ENCODE measurements at regions not wholly inside any gene's neighbourhood (a gene's known extent, or its start where the extent isn't known, plus 50 kb on each side); places are given as distances from the start of the nearest gene placed in this dataset.

DNA sequence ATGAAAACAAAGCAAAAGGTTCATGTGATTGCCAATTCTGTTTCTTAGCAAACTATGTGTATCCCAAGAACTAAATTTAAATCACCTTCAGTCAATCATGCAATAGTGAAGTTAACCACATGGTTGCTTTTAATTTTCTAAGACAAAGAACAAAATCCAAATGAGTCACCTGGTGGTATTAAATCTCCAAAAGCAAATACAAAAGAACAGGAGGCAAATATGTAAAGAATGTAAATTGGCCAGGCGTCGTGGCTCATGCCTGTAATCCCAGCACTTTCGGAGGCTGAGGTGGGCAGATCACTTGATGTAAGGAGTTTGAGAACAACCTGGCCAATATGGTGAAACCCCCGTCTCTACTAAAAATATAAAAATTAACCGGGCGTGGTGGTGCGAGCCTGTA, 54.2 kb upstream of the PIK3R4 start:
- WGBS, 3 donors: 85 to 87% (median 86%) methylated on average over 7 of the region's 7 CpGs
- DNase-seq: no peak
- no peaks in the 10 kb centered on the region for H3K9me3 ChIP-seq
- H3K4me1 ChIP-seq: no peaks in the 10 kb centered on the region
- H3K36me3 ChIP-seq (ENCODE audit: insufficient read depth in 1 of 2, low read depth in 1 of 2): no peaks in the 10 kb centered on the region
- ATAC-seq: no peak
- H3K4me3 ChIP-seq: no peak overlapping the region
- H3K27me3 ChIP-seq (ENCODE audit: insufficient read depth in 3 of 3, low read length in 2 of 3): no peaks in the 10 kb centered on the region
- TF ChIP-seq, protein P1, sequence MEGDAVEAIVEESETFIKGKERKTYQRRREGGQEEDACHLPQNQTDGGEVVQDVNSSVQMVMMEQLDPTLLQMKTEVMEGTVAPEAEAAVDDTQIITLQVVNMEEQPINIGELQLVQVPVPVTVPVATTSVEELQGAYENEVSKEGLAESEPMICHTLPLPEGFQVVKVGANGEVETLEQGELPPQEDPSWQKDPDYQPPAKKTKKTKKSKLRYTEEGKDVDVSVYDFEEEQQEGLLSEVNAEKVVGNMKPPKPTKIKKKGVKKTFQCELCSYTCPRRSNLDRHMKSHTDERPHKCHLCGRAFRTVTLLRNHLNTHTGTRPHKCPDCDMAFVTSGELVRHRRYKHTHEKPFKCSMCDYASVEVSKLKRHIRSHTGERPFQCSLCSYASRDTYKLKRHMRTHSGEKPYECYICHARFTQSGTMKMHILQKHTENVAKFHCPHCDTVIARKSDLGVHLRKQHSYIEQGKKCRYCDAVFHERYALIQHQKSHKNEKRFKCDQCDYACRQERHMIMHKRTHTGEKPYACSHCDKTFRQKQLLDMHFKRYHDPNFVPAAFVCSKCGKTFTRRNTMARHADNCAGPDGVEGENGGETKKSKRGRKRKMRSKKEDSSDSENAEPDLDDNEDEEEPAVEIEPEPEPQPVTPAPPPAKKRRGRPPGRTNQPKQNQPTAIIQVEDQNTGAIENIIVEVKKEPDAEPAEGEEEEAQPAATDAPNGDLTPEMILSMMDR (IDR thresholded peaks at IDR 0.05): no peak
- intact Hi-C loops (cut with DNase I): no loop called here
- H3K27ac ChIP-seq: no peak overlapping the region

DNA sequence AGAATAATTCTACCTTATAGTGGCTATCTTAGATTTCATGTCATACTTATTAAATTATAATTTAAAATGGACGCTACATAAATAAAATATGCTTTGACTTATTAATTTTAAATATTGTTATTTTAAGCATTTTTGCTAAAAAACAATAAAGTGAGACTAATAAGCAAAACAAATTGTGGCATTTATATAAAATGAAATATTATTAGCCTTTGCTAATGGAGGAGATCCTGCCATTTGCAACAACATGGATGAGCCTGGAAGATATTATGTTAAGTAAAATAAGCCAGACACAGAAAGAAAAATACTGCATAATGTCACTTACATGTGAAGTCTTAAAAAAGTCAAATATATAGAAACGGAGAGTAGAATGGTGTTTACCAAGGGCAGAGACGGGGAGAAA, 54.8 kb upstream of the PIK3R4 start:
- TF ChIP-seq, protein P1 (IDR thresholded peaks at IDR 0.05): no peak
- Histone ChIP-seq H3K4me3 (no peak overlapping the region), H3K27me3 (ENCODE audit: insufficient read depth in 3 of 3, low read length in 2 of 3) (no peaks in the 10 kb centered on the region), H3K36me3 (ENCODE audit: insufficient read depth in 1 of 2, low read depth in 1 of 2) (no peaks in the 10 kb centered on the region), H3K4me1 (no peaks in the 10 kb centered on the region), H3K27ac (no peak overlapping the region), H3K9me3 (no peaks in the 10 kb centered on the region)
- WGBS, 3 donors: 92 to 95% (median 94%) methylated on average over 3 of the region's 3 CpGs
- intact Hi-C loops (cut with DNase I): no loop called here
- ATAC-seq (no peak), DNase-seq (no peak)

DNA sequence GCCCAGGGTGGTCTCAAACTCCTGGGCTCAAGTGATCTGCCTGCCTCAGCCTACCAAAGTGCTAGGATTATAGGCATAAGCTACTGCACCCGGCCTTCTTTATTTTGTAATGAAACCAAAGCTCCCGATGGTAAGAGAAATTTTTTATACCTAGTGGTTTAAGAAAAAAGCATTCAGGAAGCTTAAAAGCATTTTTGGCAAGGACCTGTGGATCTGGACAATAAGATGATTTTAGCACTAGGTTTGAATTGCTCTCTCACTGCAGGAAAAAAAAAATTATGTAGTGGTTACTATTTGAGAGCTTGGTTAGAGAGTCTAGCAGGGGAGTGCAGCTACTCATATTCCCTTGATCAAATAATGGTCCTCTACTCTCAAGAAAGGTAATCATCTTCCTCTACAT, 64.9 kb upstream of the PIK3R4 start:
- H3K36me3 ChIP-seq (ENCODE audit: insufficient read depth in 1 of 2, low read depth in 1 of 2): no peaks in the 10 kb centered on the region
- intact Hi-C loops (cut with DNase I): no loop called here
- H3K4me3 ChIP-seq: no peak overlapping the region
- no peaks in the 10 kb centered on the region for H3K4me1 ChIP-seq
- no peak for ATAC-seq
- no peak for DNase-seq
- no peaks in the 10 kb centered on the region for H3K27me3 ChIP-seq (ENCODE audit: insufficient read depth in 3 of 3, low read length in 2 of 3)
- TF ChIP-seq, protein P1 (IDR thresholded peaks at IDR 0.05): no peak
- H3K9me3 ChIP-seq: peaks cover 5% of the 10 kb centered on the region
- no peak overlapping the region for H3K27ac ChIP-seq
- WGBS, 3 donors: 74 to 80% (median 76%) methylated on average over 2 of the region's 2 CpGs

DNA sequence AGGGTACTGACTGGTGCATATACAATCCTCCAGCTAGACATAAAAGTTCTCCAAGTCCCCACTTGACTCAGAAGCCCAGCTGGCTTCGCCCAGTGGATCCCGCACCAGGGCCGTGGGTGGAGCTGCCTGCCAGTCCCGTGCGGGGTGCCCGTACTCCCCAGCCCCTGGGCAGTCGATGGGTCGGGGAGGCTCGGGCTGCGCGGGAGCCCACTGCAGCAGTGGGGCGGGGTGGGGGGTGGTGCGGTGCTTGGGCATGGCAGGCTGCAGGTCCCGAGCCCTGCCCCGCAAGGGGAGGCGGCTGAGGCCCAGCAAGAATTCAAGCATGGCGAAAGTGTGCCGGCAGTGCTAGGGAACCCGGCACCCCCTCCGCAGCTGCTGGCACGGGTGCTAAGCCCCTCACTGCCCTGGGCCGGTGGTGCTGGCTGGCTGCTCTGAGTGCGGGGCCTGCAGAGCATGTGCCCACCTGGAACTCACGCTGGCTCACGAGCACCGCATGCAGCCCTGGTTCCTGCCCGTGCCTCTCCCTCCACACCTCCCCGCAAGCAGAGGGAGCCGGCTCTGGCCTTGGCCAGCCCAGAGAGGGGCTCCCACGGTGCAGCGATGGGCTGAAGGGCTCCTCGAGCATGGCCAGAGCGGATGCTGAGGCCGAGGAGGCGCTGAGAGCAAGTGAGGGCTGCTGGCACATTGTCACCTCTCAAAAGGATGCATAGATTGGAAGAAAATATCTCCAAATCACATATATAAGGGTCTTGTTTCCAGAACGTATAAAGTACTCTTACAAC, 68.3 kb upstream of the PIK3R4 start:
- Histone ChIP-seq H3K36me3 (ENCODE audit: insufficient read depth in 1 of 2, low read depth in 1 of 2) (no peaks in the 10 kb centered on the region), H3K4me1 (no peaks in the 10 kb centered on the region), H3K27me3 (ENCODE audit: insufficient read depth in 3 of 3, low read length in 2 of 3) (no peaks in the 10 kb centered on the region), H3K9me3 (peaks cover 5% of the 10 kb centered on the region), H3K27ac (no peak overlapping the region), H3K4me3 (no peak overlapping the region)
- no peak for DNase-seq
- TF ChIP-seq, protein P1 (IDR thresholded peaks at IDR 0.05): no peak
- intact Hi-C loops (cut with DNase I): no loop called here
- ATAC-seq: no peak
- WGBS, 3 donors: 93 to 97% (median 94%) methylated on average over 26 to 36 of the region's 36 CpGs

Data from psoas muscle (tissue), 7 donors.